ENCODE measurements at regions not wholly inside any gene's neighbourhood (a gene's known extent, or its start where the extent isn't known, plus 50 kb on each side); places are given as distances from the start of the nearest gene placed in this dataset.

DNA sequence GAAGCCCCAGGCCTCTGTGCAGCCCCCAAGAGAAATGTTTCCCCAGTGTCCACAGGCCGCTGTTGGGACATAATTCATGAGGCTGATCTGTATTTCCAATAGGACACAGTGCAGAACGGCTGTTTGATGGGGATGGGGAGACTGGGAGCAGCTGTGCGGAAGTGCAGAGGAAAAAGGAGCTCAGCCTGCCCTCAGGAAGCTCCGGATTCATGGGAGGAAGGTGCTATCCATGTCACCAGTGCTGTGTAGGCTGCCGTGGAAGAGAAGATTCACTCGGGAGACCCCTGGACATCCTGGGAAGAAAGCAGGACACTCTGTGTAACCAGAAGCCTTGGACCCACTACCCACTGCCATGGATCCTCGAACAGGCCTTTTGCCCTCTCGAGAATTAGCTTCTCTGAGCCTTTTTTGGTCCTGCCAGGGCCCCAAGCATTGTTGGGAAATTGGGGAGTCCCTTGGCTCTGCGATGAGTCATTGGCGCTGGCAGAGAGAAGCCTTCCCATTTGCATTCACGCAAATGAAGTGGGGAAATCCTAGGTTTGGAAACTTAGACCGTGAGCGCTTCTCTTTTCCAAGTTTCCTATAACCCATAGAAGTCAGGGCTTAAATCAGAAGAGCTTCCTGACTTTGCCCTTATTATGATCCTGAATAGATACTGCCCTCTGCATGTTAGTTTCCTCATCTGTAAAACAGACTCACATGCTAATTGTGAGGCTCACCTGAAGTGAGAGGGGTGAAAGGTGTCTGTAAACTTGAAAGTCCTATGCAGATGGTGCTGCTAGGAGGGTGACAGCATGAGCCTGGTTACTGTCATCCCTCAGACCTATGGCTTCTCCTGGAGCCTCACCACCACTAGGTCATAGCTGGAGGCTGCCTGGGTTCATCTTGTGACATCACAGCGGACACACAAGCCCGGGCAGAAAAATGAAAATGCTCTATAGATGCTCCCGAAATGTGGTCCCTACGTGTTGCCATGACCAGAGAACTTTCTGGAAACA is 229.2 kb upstream of the B3GAT1 start:
- TF ChIP-seq, protein P1, sequence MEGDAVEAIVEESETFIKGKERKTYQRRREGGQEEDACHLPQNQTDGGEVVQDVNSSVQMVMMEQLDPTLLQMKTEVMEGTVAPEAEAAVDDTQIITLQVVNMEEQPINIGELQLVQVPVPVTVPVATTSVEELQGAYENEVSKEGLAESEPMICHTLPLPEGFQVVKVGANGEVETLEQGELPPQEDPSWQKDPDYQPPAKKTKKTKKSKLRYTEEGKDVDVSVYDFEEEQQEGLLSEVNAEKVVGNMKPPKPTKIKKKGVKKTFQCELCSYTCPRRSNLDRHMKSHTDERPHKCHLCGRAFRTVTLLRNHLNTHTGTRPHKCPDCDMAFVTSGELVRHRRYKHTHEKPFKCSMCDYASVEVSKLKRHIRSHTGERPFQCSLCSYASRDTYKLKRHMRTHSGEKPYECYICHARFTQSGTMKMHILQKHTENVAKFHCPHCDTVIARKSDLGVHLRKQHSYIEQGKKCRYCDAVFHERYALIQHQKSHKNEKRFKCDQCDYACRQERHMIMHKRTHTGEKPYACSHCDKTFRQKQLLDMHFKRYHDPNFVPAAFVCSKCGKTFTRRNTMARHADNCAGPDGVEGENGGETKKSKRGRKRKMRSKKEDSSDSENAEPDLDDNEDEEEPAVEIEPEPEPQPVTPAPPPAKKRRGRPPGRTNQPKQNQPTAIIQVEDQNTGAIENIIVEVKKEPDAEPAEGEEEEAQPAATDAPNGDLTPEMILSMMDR (IDR thresholded peaks at IDR 0.05), result no peak
- no peak for TF ChIP-seq POLR2A (IDR thresholded peaks at IDR 0.05)

Data from lower leg skin (tissue), 3 donors.